ENCODE measurements at regions not wholly inside any gene's neighbourhood (a gene's known extent, or its start where the extent isn't known, plus 50 kb on each side); places are given as distances from the start of the nearest gene placed in this dataset.
"Not testable (repeated sequence)": the region's sequence is repeated elsewhere in the genome, so short reads cannot be mapped to it uniquely, and the experiment has no call there.

- DNase-seq; POLR2A ChIA-PET; H4K20me1 ChIP-seq (ENCODE audit: insufficient read depth); H3K36me3 ChIP-seq (replicated peaks in 1 of 2; ENCODE audit: control insufficient read depth in 1 of 2, insufficient read depth in 2 of 2, low read length in 1 of 2); H2AFZ ChIP-seq (ENCODE audit: low read depth); H3K27me3 ChIP-seq (ENCODE audit: insufficient read depth); H3K79me2 ChIP-seq (ENCODE audit: insufficient read depth); H3K4me2 ChIP-seq; H3K9me2 ChIP-seq; H3K27ac ChIP-seq (ENCODE audit: low read depth in 2 of 2, low read length in 1 of 2); H3K9me3 ChIP-seq; H3F3A ChIP-seq (replicated peaks; ENCODE audit: insufficient read depth); CTCF ChIA-PET; H3K4me1 ChIP-seq (ENCODE audit: control insufficient read depth in 1 of 2, insufficient read depth in 2 of 2, low read depth in 1 of 2, low read length in 1 of 2); H3K4me3 ChIP-seq (ENCODE audit: low read depth in 2 of 2, low read length in 1 of 2); H3K9ac ChIP-seq: not testable (repeated sequence)
- 0% methylated on average over 2 of the region's 2 CpGs for WGBS (ENCODE audit: low lambda C conversion rate)
Observed at GRCh38 chr16:31581065-31581464, 53.4 kb downstream of the AHSP start.

GRCh38 chr16:31601737-31602384 lies 74.2 kb downstream of the AHSP start:
- H3K4me1 ChIP-seq (ENCODE audit: control insufficient read depth in 1 of 2, insufficient read depth in 2 of 2, low read depth in 1 of 2, low read length in 1 of 2); H2AFZ ChIP-seq (ENCODE audit: low read depth); POLR2A ChIA-PET; H3K4me2 ChIP-seq; DNase-seq; H3K4me3 ChIP-seq (ENCODE audit: low read depth in 2 of 2, low read length in 1 of 2); H3K9me2 ChIP-seq; H3K36me3 ChIP-seq (replicated peaks in 1 of 2; ENCODE audit: control insufficient read depth in 1 of 2, insufficient read depth in 2 of 2, low read length in 1 of 2); H3K9ac ChIP-seq; H3F3A ChIP-seq (replicated peaks; ENCODE audit: insufficient read depth); H4K20me1 ChIP-seq (ENCODE audit: insufficient read depth); H3K9me3 ChIP-seq; H3K27me3 ChIP-seq (ENCODE audit: insufficient read depth); H3K27ac ChIP-seq (ENCODE audit: low read depth in 2 of 2, low read length in 1 of 2); H3K79me2 ChIP-seq (ENCODE audit: insufficient read depth); CTCF ChIA-PET: not testable (repeated sequence)
- WGBS (ENCODE audit: low lambda C conversion rate): 37% methylated on average over 9 of the region's 9 CpGs

GRCh38 chr16:31618130-31618529 lies 90.4 kb downstream of the AHSP start:
- Histone ChIP-seq H3K27ac (ENCODE audit: low read depth in 2 of 2, low read length in 1 of 2) (no peak overlapping the region), H3K4me2 (no peak overlapping the region), H4K20me1 (ENCODE audit: insufficient read depth) (no peaks in the 10 kb centered on the region), H2AFZ (ENCODE audit: low read depth) (no peak overlapping the region), H3F3A (replicated peaks; ENCODE audit: insufficient read depth) (no peaks in the 10 kb centered on the region), H3K36me3 (replicated peaks in 1 of 2; ENCODE audit: control insufficient read depth in 1 of 2, insufficient read depth in 2 of 2, low read length in 1 of 2) (no peaks in the 10 kb centered on the region), H3K79me2 (ENCODE audit: insufficient read depth) (no peaks in the 10 kb centered on the region), H3K9me2 (no peaks in the 10 kb centered on the region), H3K9me3 (no peaks in the 10 kb centered on the region), H3K27me3 (ENCODE audit: insufficient read depth) (no peaks in the 10 kb centered on the region), H3K4me1 (ENCODE audit: control insufficient read depth in 1 of 2, insufficient read depth in 2 of 2, low read depth in 1 of 2, low read length in 1 of 2) (no peaks in the 10 kb centered on the region), H3K9ac (no peak overlapping the region), H3K4me3 (ENCODE audit: low read depth in 2 of 2, low read length in 1 of 2) (no peak overlapping the region)
- DNase-seq: no peak
- TF ChIP-seq FOSL2 (IDR thresholded peaks at IDR 0.05; ENCODE audit: borderline replicate concordance, low read depth): no peak
- ChIA-PET CTCF (no interaction called here), POLR2A (no interaction called here)

GRCh38 chr16:31636433-31636832 lies 108.7 kb downstream of the AHSP start:
- no peaks in the 10 kb centered on the region for H3K79me2 ChIP-seq (ENCODE audit: insufficient read depth)
- TF ChIP-seq MEF2A (IDR thresholded peaks at IDR 0.05; ENCODE audit: borderline replicate concordance, low read depth): no peak
- TF ChIP-seq, protein P1, sequence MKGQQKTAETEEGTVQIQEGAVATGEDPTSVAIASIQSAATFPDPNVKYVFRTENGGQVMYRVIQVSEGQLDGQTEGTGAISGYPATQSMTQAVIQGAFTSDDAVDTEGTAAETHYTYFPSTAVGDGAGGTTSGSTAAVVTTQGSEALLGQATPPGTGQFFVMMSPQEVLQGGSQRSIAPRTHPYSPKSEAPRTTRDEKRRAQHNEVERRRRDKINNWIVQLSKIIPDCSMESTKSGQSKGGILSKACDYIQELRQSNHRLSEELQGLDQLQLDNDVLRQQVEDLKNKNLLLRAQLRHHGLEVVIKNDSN (IDR thresholded peaks at IDR 0.05; ENCODE audit: borderline replicate concordance, low read depth): 0 out of 2 replicates have a peak, but pooled peaks have one; percentile 33
- TF ChIP-seq YY1 (IDR thresholded peaks at IDR 0.05; ENCODE audit: low read depth): no peak
- TF ChIP-seq MXI1 (IDR thresholded peaks at IDR 0.05; ENCODE audit: low read depth, low read length): no peak
- TF ChIP-seq CHD2 (IDR thresholded peaks at IDR 0.05; ENCODE audit: low read length, partially characterized antibody): no peak
- TF ChIP-seq, protein P2, sequence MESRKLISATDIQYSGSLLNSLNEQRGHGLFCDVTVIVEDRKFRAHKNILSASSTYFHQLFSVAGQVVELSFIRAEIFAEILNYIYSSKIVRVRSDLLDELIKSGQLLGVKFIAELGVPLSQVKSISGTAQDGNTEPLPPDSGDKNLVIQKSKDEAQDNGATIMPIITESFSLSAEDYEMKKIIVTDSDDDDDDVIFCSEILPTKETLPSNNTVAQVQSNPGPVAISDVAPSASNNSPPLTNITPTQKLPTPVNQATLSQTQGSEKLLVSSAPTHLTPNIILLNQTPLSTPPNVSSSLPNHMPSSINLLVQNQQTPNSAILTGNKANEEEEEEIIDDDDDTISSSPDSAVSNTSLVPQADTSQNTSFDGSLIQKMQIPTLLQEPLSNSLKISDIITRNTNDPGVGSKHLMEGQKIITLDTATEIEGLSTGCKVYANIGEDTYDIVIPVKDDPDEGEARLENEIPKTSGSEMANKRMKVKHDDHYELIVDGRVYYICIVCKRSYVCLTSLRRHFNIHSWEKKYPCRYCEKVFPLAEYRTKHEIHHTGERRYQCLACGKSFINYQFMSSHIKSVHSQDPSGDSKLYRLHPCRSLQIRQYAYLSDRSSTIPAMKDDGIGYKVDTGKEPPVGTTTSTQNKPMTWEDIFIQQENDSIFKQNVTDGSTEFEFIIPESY (IDR thresholded peaks at IDR 0.05; ENCODE audit: borderline replicate concordance, low read depth): no peak
- TF ChIP-seq SIN3A (IDR thresholded peaks at IDR 0.05; ENCODE audit: borderline replicate concordance, low read depth, low read length): no peak
- TF ChIP-seq FOXM1 (IDR thresholded peaks at IDR 0.05; ENCODE audit: low read depth): no peak
- no peaks in the 10 kb centered on the region for H3K9me3 ChIP-seq
- no peak overlapping the region for H3K4me3 ChIP-seq (ENCODE audit: low read depth in 2 of 2, low read length in 1 of 2)
- 2% methylated on average over 7 of the region's 7 CpGs for WGBS (ENCODE audit: low lambda C conversion rate)
- no peaks in the 10 kb centered on the region for H3K36me3 ChIP-seq (replicated peaks in 1 of 2; ENCODE audit: control insufficient read depth in 1 of 2, insufficient read depth in 2 of 2, low read length in 1 of 2)
- ChIA-PET POLR2A (no interaction called here), CTCF (no interaction called here)
- H3K9me2 ChIP-seq: no peaks in the 10 kb centered on the region
- H3K4me1 ChIP-seq (ENCODE audit: control insufficient read depth in 1 of 2, insufficient read depth in 2 of 2, low read depth in 1 of 2, low read length in 1 of 2): no peaks in the 10 kb centered on the region
- no peaks in the 10 kb centered on the region for H4K20me1 ChIP-seq (ENCODE audit: insufficient read depth)
- H3K9ac ChIP-seq: no peak overlapping the region
- H2AFZ ChIP-seq (ENCODE audit: low read depth): no peak overlapping the region
- no peak overlapping the region for H3K4me2 ChIP-seq
- no peaks in the 10 kb centered on the region for H3F3A ChIP-seq (replicated peaks; ENCODE audit: insufficient read depth)
- no peaks in the 10 kb centered on the region for H3K27me3 ChIP-seq (ENCODE audit: insufficient read depth)
- H3K27ac ChIP-seq (ENCODE audit: low read depth in 2 of 2, low read length in 1 of 2): no peak overlapping the region
- DNase-seq: no peak
